Transverse colon (tissue), 4 donors: ENCODE measurements at regions not wholly inside any gene's neighbourhood (a gene's known extent, or its start where the extent isn't known, plus 50 kb on each side); places are given as distances from the start of the nearest gene placed in this dataset.

Experiments
- POLR2A ChIP-seq: fragments of 450-650 bp; IDR thresholded peaks from one replicate; pipeline ENCODE4 v1.6.1; 2016; ENCODE audit warnings: antibody characterized with exemption, mild to moderate bottlenecking, moderate library complexity
- POLR2AphosphoS5 ChIP-seq, 3 donors: sonication (generic); formaldehyde crosslinking; IDR thresholded peaks; one replicate each; pipeline ENCODE4 v1.6.1; 2016; ENCODE audit warnings: antibody characterized with exemption in 3 of 3
- TF ChIP-seq, protein P1 (sequence below), 5 experiments: fragments of 200-600 bp in 3 of 5; fragments of 450-650 bp in 2 of 5; sonication (generic) in 3 of 5; IDR thresholded peaks; 1 replicate in 2 of 5; 2 replicates in 3 of 5; pipeline ENCODE4 v1.5.1; 2016 to 2017; ENCODE audit warnings: antibody characterized with exemption in 5 of 5, inconsistent platforms in 3 of 5, mild to moderate bottlenecking in 2 of 5, moderate library complexity in 1 of 5

DNA sequence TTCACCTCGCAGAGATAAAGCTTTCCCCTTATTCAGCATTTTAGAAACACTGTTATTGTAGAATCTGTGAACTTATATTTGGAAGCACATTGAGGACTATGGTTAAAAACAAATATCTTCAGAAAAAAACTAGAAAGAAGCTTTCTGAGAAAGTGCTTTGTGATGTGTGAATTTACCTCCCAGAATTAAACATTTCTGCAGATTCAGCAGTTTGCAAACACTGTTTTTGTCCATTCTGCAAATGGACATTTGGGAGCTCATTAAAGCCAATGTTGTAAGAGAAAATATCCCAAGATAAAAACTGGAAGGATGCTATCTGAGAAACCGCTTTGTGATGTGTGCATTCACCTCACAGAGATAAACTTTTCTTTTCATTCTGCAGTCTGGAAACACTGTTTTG is 272.7 kb downstream of the OR4A5 start:
- TF ChIP-seq, protein P1, sequence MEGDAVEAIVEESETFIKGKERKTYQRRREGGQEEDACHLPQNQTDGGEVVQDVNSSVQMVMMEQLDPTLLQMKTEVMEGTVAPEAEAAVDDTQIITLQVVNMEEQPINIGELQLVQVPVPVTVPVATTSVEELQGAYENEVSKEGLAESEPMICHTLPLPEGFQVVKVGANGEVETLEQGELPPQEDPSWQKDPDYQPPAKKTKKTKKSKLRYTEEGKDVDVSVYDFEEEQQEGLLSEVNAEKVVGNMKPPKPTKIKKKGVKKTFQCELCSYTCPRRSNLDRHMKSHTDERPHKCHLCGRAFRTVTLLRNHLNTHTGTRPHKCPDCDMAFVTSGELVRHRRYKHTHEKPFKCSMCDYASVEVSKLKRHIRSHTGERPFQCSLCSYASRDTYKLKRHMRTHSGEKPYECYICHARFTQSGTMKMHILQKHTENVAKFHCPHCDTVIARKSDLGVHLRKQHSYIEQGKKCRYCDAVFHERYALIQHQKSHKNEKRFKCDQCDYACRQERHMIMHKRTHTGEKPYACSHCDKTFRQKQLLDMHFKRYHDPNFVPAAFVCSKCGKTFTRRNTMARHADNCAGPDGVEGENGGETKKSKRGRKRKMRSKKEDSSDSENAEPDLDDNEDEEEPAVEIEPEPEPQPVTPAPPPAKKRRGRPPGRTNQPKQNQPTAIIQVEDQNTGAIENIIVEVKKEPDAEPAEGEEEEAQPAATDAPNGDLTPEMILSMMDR (IDR thresholded peaks at IDR 0.05) = no peak
- TF ChIP-seq POLR2A (no peak), POLR2AphosphoS5 (IDR thresholded peaks at IDR 0.05) (no peak)
